ENCODE measurements at regions not wholly inside any gene's neighbourhood (a gene's known extent, or its start where the extent isn't known, plus 50 kb on each side); places are given as distances from the start of the nearest gene placed in this dataset.

DNA sequence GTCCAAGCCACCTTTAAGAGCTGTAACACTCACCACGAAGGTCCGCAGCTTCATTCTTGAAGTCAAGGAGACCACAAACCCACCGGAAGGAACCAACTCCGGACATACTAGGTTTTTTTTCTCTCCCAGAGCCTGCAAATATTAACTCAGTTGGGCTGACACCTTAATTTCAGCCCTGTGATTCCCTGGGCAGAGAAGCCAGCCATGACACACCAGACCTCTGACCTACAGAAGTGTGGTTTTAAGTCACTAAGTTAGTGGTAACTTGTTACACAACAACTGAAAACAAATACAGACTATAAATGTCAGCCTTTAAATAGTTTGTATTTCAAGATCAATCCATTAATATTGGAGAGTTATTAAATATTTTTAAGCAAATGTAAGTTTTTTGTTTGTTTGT, 855.1 kb downstream of the TMEM182 start:
- no peak for DNase-seq (ENCODE audit: low read depth, low spot score)
- Histone ChIP-seq H3K27me3 (ENCODE audit: control insufficient read depth, insufficient read depth, low read length) (no peaks in the 10 kb centered on the region), H3K4me1 (ENCODE audit: control insufficient read depth, insufficient read depth, low read length) (no peaks in the 10 kb centered on the region), H3K27ac (ENCODE audit: low read length) (no peak overlapping the region), H3K4me3 (ENCODE audit: low read depth in 2 of 2, low read length in 2 of 2) (no peak overlapping the region), H3K36me3 (ENCODE audit: control insufficient read depth, insufficient read depth, low read length) (no peaks in the 10 kb centered on the region), H3K9me3 (ENCODE audit: control insufficient read depth, insufficient read depth, low read depth, low read length) (no peaks in the 10 kb centered on the region; the same call in 1 of the 2 replicates)
- in situ Hi-C loops (cut with HindIII; ENCODE audit: low pct_unique_long_range_greater_than_20kb, low sequenced_read_pairs) = no loop called here
- ChIA-PET POLR2A (no interaction called here), CTCF (no interaction called here)
- TF ChIP-seq SIN3A (IDR thresholded peaks at IDR 0.05; ENCODE audit: borderline replicate concordance, insufficient read depth, low read depth, low read length) = no peak
- TF ChIP-seq, protein P1, sequence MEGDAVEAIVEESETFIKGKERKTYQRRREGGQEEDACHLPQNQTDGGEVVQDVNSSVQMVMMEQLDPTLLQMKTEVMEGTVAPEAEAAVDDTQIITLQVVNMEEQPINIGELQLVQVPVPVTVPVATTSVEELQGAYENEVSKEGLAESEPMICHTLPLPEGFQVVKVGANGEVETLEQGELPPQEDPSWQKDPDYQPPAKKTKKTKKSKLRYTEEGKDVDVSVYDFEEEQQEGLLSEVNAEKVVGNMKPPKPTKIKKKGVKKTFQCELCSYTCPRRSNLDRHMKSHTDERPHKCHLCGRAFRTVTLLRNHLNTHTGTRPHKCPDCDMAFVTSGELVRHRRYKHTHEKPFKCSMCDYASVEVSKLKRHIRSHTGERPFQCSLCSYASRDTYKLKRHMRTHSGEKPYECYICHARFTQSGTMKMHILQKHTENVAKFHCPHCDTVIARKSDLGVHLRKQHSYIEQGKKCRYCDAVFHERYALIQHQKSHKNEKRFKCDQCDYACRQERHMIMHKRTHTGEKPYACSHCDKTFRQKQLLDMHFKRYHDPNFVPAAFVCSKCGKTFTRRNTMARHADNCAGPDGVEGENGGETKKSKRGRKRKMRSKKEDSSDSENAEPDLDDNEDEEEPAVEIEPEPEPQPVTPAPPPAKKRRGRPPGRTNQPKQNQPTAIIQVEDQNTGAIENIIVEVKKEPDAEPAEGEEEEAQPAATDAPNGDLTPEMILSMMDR (IDR thresholded peaks at IDR 0.05) = no peak
- no peak for TF ChIP-seq TCF7L2 (IDR thresholded peaks at IDR 0.05; ENCODE audit: low read depth, low read length)
- TF ChIP-seq, protein P2, sequence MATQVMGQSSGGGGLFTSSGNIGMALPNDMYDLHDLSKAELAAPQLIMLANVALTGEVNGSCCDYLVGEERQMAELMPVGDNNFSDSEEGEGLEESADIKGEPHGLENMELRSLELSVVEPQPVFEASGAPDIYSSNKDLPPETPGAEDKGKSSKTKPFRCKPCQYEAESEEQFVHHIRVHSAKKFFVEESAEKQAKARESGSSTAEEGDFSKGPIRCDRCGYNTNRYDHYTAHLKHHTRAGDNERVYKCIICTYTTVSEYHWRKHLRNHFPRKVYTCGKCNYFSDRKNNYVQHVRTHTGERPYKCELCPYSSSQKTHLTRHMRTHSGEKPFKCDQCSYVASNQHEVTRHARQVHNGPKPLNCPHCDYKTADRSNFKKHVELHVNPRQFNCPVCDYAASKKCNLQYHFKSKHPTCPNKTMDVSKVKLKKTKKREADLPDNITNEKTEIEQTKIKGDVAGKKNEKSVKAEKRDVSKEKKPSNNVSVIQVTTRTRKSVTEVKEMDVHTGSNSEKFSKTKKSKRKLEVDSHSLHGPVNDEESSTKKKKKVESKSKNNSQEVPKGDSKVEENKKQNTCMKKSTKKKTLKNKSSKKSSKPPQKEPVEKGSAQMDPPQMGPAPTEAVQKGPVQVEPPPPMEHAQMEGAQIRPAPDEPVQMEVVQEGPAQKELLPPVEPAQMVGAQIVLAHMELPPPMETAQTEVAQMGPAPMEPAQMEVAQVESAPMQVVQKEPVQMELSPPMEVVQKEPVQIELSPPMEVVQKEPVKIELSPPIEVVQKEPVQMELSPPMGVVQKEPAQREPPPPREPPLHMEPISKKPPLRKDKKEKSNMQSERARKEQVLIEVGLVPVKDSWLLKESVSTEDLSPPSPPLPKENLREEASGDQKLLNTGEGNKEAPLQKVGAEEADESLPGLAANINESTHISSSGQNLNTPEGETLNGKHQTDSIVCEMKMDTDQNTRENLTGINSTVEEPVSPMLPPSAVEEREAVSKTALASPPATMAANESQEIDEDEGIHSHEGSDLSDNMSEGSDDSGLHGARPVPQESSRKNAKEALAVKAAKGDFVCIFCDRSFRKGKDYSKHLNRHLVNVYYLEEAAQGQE (IDR thresholded peaks at IDR 0.05; ENCODE audit: insufficient read depth in 1 of 2, low read depth in 2 of 2, low read length in 1 of 2) = no peak
- TF ChIP-seq POLR2AphosphoS5 (IDR thresholded peaks at IDR 0.05; ENCODE audit: low read depth, low read length) = no peak
- intact Hi-C loops (cut with micrococcal nuclease; ENCODE audit: unreplicated experiment) = no loop called here
- ATAC-seq = no peak
- no TSS peak for BruUV-seq (replicated peaks)

DNA sequence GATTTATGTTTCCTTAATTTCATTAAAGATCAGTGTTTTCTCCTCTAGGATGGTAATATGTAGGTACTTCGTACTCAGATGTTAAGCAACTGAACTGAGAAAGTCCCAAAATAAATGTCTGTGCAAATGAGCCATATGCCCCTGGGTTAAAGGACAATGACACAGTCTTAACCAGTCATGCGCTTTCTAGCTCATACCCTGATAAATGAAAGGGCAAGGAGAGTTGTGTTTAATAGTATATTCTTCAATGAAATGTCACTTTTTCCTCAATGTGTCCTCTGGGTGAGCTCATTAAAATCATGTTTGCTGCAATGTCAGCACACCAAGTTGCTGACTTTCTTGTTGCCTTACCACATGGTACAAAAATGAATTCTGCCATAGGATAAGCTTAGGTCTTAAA, 856.3 kb downstream of the TMEM182 start:
- no peak for TF ChIP-seq TCF7L2 (IDR thresholded peaks at IDR 0.05; ENCODE audit: low read depth, low read length)
- TF ChIP-seq, protein P2 (IDR thresholded peaks at IDR 0.05; ENCODE audit: insufficient read depth in 1 of 2, low read depth in 2 of 2, low read length in 1 of 2) = no peak
- TF ChIP-seq, protein P1 (IDR thresholded peaks at IDR 0.05) = no peak
- no peak for TF ChIP-seq SIN3A (IDR thresholded peaks at IDR 0.05; ENCODE audit: borderline replicate concordance, insufficient read depth, low read depth, low read length)
- TF ChIP-seq POLR2AphosphoS5 (IDR thresholded peaks at IDR 0.05; ENCODE audit: low read depth, low read length) = no peak
- intact Hi-C loops (cut with micrococcal nuclease; ENCODE audit: unreplicated experiment) = no loop called here
- in situ Hi-C loops (cut with HindIII; ENCODE audit: low pct_unique_long_range_greater_than_20kb, low sequenced_read_pairs) = no loop called here
- H3K27me3 ChIP-seq (ENCODE audit: control insufficient read depth, insufficient read depth, low read length) = no peaks in the 10 kb centered on the region
- ChIA-PET CTCF (interaction anchor here (0.6 kb wide), 1 partner anchor 926 kb away, joined by 3 read pairs; no protein-coding TSS in a partner anchor), POLR2A (no interaction called here)
- no peak overlapping the region for H3K4me3 ChIP-seq (ENCODE audit: low read depth in 2 of 2, low read length in 2 of 2)
- DNase-seq (ENCODE audit: low read depth, low spot score) = no peak
- H3K27ac ChIP-seq (ENCODE audit: low read length) = no peak overlapping the region
- no peaks in the 10 kb centered on the region for H3K36me3 ChIP-seq (ENCODE audit: control insufficient read depth, insufficient read depth, low read length)
- ATAC-seq = no peak
- no peaks in the 10 kb centered on the region for H3K4me1 ChIP-seq (ENCODE audit: control insufficient read depth, insufficient read depth, low read length)
- BruUV-seq (replicated peaks) = no TSS peak
- H3K9me3 ChIP-seq (ENCODE audit: control insufficient read depth, insufficient read depth, low read depth, low read length) = peaks cover 4% of the 10 kb centered on the region; the same call in 1 of the 2 replicates

Data from Panc1 (cell line).